Aorta (tissue), 5 donors: ENCODE measurements at regions not wholly inside any gene's neighbourhood (a gene's known extent, or its start where the extent isn't known, plus 50 kb on each side); places are given as distances from the start of the nearest gene placed in this dataset.

Source experiments
- ATAC-seq: fragments of 200-7000 bp; cut with Tn5 transposase; one replicate; pipeline ENCODE4 v1.9.1; 2022; ENCODE audit warnings: moderate library complexity; ENCODE audit not compliant: low FRiP score
- DNase-seq, 2 donors: peaks; one replicate each; pipeline ENCODE4 v3.0.0-alpha.2; 2020
- H3K27ac ChIP-seq, 2 donors: one replicate each; pipeline ENCODE4 v1.5.1; 2013; ENCODE audit warnings: low read length in 2 of 2, mild to moderate bottlenecking in 2 of 2, moderate library complexity in 2 of 2, control low read depth in 1 of 2, inconsistent platforms in 1 of 2, low read depth in 1 of 2
- H3K27me3 ChIP-seq, 2 donors: one replicate each; pipeline ENCODE4 v1.6.1; 2013; ENCODE audit warnings: control low read depth in 1 of 2, low read length in 1 of 2, mild to moderate bottlenecking in 1 of 2, moderate library complexity in 1 of 2; ENCODE audit not compliant: insufficient read depth in 2 of 2, control insufficient read depth in 1 of 2
- H3K36me3 ChIP-seq, 2 donors: one replicate each; pipeline ENCODE4 v1.6.1; 2013; ENCODE audit warnings: control low read depth in 1 of 2, low read length in 1 of 2, mild to moderate bottlenecking in 1 of 2; ENCODE audit not compliant: insufficient read depth in 2 of 2, control insufficient read depth in 1 of 2
- H3K4me1 ChIP-seq, 2 donors: one replicate each; pipeline ENCODE4 v1.6.1; 2013; ENCODE audit warnings: low read length in 2 of 2, control low read depth in 1 of 2, mild to moderate bottlenecking in 1 of 2, moderate library complexity in 1 of 2; ENCODE audit not compliant: insufficient read depth in 2 of 2, control insufficient read depth in 1 of 2
- H3K4me3 ChIP-seq, 2 donors: one replicate each; pipeline ENCODE4 v1.5.1; 2013; ENCODE audit warnings: low read length in 2 of 2, control low read depth in 1 of 2, mild to moderate bottlenecking in 1 of 2
- H3K9me3 ChIP-seq: one replicate; pipeline ENCODE4 v1.6.1; 2013; ENCODE audit warnings: mild to moderate bottlenecking, low read length; ENCODE audit not compliant: control insufficient read depth
- WGBS, 2 donors: extraction: QIAGEN DNeasy Blood & Tissue Kit; methylation state at CpG; one replicate each; pipeline ENCODE4 v1.1.7; 2013; 5-methylcytosine and 5-hydroxymethylcytosine counted together
- intact Hi-C, 2 donors: fragments of 100-400 bp; cut with DNase I; formaldehyde crosslinking; loops; one replicate each; pipeline versions ENCODE4 v1.14.2 to v1.15.0; 2022
- donor health status: healthy with polysubstance abuse.
- donor health status: Bipolar disorder and iron deficiency.
- donor health status: DM: no; HTN: no; CAD: no.
- donor health status: DM: no; HTN: no; CAD: no.
- donor health status: DM: yes; HTN: yes; CAD: no.

DNA sequence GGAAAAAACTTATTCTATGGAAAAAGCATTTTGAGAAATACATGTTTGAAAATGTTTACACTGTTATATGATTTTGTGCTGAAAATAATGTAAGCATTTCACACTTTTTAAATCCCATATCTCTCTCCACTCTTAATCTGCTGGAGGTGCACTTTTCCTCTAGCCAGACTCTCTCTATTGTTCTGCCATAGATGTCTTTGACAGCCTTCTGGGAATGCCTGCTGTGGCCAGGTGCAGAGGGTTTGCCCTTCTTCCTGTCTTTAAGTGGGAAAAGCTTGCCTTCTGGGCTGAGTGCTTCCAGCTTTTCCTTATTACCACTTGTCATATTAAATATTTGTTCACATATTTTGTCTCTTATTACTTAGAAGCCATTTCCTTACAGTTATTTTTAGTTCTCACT, 60.1 kb upstream of the PPM1H start:
- DNase-seq, result no peak
- ATAC-seq, result no peak
- H3K27ac ChIP-seq, result no peak overlapping the region
- no peak overlapping the region for H3K4me3 ChIP-seq
- peaks cover 0 to 1% of the 10 kb centered on the region in 2 donors for H3K27me3 ChIP-seq
- no peaks in the 10 kb centered on the region for H3K4me1 ChIP-seq
- H3K36me3 ChIP-seq, result peaks cover 0 to 1% of the 10 kb centered on the region in 2 donors
- no peaks in the 10 kb centered on the region for H3K9me3 ChIP-seq
- intact Hi-C loops, result no loop called here

DNA sequence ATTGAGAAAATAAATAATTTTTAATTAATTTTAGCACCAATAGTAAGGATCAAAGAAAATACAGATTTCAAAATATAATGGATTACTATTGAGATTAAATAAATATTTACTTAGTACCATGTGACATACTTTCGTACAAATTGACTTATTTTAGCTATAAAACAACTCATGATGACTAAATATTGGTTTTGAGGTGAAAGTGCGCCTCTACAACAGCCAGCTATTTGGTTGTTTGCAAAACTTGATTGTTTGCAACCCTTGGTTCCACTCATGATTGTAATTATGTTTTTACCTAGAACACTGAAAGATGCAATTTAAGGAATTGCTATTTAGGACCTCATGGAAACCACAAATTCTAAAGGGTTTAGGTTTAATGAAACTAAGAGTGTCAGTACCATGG, 51.9 kb upstream of the PPM1H start:
- 33 to 85% methylated on average over 2 of the region's 2 CpGs for WGBS, 2 donors
- Histone ChIP-seq H3K4me3 (no peak overlapping the region), H3K36me3 (no peaks in the 10 kb centered on the region), H3K27me3 (no peaks in the 10 kb centered on the region), H3K9me3 (no peaks in the 10 kb centered on the region), H3K4me1 (no peaks in the 10 kb centered on the region), H3K27ac (no peak overlapping the region)
- ATAC-seq, result no peak
- intact Hi-C loops, result no loop called here
- DNase-seq, result no peak
